ENCODE measurements at regions not wholly inside any gene's neighbourhood (a gene's known extent, or its start where the extent isn't known, plus 50 kb on each side); places are given as distances from the start of the nearest gene placed in this dataset.

- TF ChIP-seq GATA3 (IDR thresholded peaks at IDR 0.05; ENCODE audit: low read depth, low read length) (no peak), GATA2 (IDR thresholded peaks at IDR 0.05; ENCODE audit: low read depth, low read length) (no peak)
These were observed 143.7 kb downstream of the SNX19 start for GRCh38 chr11:130772266-130773227.

Measured in SH-SY5Y (cell line).